DMS 273 (cell line): ENCODE measurements at regions not wholly inside any gene's neighbourhood (a gene's known extent, or its start where the extent isn't known, plus 50 kb on each side); places are given as distances from the start of the nearest gene placed in this dataset.
A peak's percentile ranks its signal among the peaks of the same experiment; 100 is the strongest.
"Not testable (repeated sequence)": the region's sequence is repeated elsewhere in the genome, so short reads cannot be mapped to it uniquely, and the experiment has no call there.

Experiments
- DNase-seq: peaks from one replicate; lab custom pipeline; 2025; ENCODE audit not compliant: unreplicated experiment; lab: John Stamatoyannopoulos, UW

GRCh38 chr3:117848606-117849005 lies 1139.0 kb downstream of the TUSC7 start:
- no peak for DNase-seq

- DNase-seq: no peak
Observed at GRCh38 chr3:117853923-117854668, 1144.5 kb downstream of the TUSC7 start.

- DNase-seq: no peak
Observed at GRCh38 chr3:117856354-117856753, 1146.8 kb downstream of the TUSC7 start.

- DNase-seq: no peak
Observed at GRCh38 chr3:117863146-117863545, 1153.6 kb downstream of the TUSC7 start.

- DNase-seq: no peak
Observed at GRCh38 chr3:117865338-117865737, 1155.8 kb downstream of the TUSC7 start.

GRCh38 chr3:117868766-117869165 lies 1159.2 kb downstream of the TUSC7 start:
- no peak for DNase-seq

- DNase-seq: no peak
Observed at GRCh38 chr3:117871934-117872333, 1162.4 kb downstream of the TUSC7 start.

- DNase-seq: not testable (repeated sequence)
Observed at GRCh38 chr3:117872594-117873248, 1161.9 kb downstream of the IGSF11 start.

GRCh38 chr3:117873249-117873600 lies 1161.4 kb downstream of the IGSF11 start:
- DNase-seq: peak; percentile 10

GRCh38 chr3:117874028-117874690 lies 1160.5 kb downstream of the IGSF11 start:
- peak; percentile 48 for DNase-seq

- peak; percentile 24 for DNase-seq
Observed at GRCh38 chr3:117874904-117875874, 1159.5 kb downstream of the IGSF11 start.

- no peak for DNase-seq
Observed at GRCh38 chr3:117875887-117876286, 1158.8 kb downstream of the IGSF11 start.

GRCh38 chr3:117880638-117881037 lies 1154.0 kb downstream of the IGSF11 start:
- no peak for DNase-seq

GRCh38 chr3:117881210-117881609 lies 1153.4 kb downstream of the IGSF11 start:
- DNase-seq: no peak

- DNase-seq: no peak
Observed at GRCh38 chr3:117885011-117885441, 1149.6 kb downstream of the IGSF11 start.

GRCh38 chr3:117886147-117886546 lies 1148.5 kb downstream of the IGSF11 start:
- no peak for DNase-seq

- DNase-seq: no peak
Observed at GRCh38 chr3:117887031-117887430, 1147.6 kb downstream of the IGSF11 start.

- DNase-seq: no peak
Observed at GRCh38 chr3:117887901-117888300, 1146.7 kb downstream of the IGSF11 start.

- no peak for DNase-seq
Observed at GRCh38 chr3:117892431-117892841, 1142.2 kb downstream of the IGSF11 start.

GRCh38 chr3:117893001-117893400 lies 1141.6 kb downstream of the IGSF11 start:
- no peak for DNase-seq

GRCh38 chr3:117893638-117894037 lies 1141.0 kb downstream of the IGSF11 start:
- DNase-seq: no peak
